Mucosa of stomach (tissue), 1 donor: ENCODE measurements at regions not wholly inside any gene's neighbourhood (a gene's known extent, or its start where the extent isn't known, plus 50 kb on each side); places are given as distances from the start of the nearest gene placed in this dataset.

Source experiments
- H3K27me3 ChIP-seq: one replicate; pipeline ENCODE4 v1.7.0; 2013; ENCODE audit warnings: mild to moderate bottlenecking, low read length; ENCODE audit not compliant: control insufficient read depth, insufficient read depth
- H3K36me3 ChIP-seq: one replicate; pipeline ENCODE4 v1.7.0; 2013; ENCODE audit warnings: low read length; ENCODE audit not compliant: control insufficient read depth, insufficient read depth
- H3K4me1 ChIP-seq: one replicate; pipeline ENCODE4 v1.7.0; 2013; ENCODE audit warnings: mild to moderate bottlenecking, low read length; ENCODE audit not compliant: control insufficient read depth, insufficient read depth
- H3K4me3 ChIP-seq: one replicate; pipeline ENCODE4 v1.7.0; 2013; ENCODE audit warnings: low read length
- H3K9ac ChIP-seq: one replicate; pipeline ENCODE4 v1.7.0; 2013; ENCODE audit warnings: mild to moderate bottlenecking, low read length, moderate library complexity
- H3K9me3 ChIP-seq: one replicate; pipeline ENCODE4 v1.7.0; 2013; ENCODE audit warnings: mild to moderate bottlenecking, low read length, moderate library complexity; ENCODE audit not compliant: control insufficient read depth
- donor health status: Pancreatic carcinoma.

DNA sequence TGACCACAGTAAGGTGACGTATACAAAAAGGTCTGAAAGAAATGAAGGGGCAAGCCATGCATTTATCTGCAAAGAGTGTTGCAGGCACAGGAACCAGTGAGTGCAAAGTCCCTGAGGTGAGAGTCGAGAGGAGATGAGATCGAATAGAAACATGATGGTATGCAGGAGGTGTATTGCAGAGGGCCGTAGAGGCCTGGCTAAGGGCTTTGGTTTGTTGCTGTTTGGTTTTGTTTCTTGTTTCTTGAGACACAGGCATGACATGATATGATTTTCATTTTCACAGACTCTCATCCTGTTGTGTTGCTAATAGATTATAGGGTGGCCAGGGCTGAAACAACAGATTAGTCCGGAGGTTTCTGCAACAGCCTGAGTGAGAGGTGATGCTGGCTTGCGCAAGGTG lies 80.4 kb downstream of the HSPH1 start:
- no peaks in the 10 kb centered on the region for H3K36me3 ChIP-seq
- H3K4me3 ChIP-seq = no peak overlapping the region
- no peaks in the 10 kb centered on the region for H3K4me1 ChIP-seq
- H3K27me3 ChIP-seq = no peaks in the 10 kb centered on the region
- no peaks in the 10 kb centered on the region for H3K9me3 ChIP-seq
- no peak overlapping the region for H3K9ac ChIP-seq

DNA sequence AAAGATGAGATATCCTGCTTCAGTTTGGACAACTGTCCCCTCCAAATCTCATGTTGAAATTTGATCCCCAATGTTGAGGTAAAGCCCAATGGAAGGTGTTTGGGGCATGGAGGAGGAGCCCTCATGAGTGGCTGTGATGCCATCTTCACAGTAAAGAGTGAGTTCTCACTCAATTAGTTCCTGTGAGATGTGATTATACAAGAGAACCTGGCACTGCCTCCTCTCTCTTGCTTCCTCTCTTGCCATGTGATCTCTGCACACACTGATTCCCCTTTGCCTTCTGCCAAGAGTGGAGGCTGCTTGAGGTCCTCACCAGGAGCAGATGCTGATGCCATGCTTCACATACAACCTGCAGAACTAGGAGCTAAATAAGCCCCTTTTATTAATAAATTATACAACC lies 86.9 kb downstream of the HSPH1 start:
- Histone ChIP-seq H3K9ac (no peak overlapping the region), H3K36me3 (no peaks in the 10 kb centered on the region), H3K9me3 (no peaks in the 10 kb centered on the region), H3K4me1 (no peaks in the 10 kb centered on the region), H3K4me3 (no peak overlapping the region), H3K27me3 (no peaks in the 10 kb centered on the region)

DNA sequence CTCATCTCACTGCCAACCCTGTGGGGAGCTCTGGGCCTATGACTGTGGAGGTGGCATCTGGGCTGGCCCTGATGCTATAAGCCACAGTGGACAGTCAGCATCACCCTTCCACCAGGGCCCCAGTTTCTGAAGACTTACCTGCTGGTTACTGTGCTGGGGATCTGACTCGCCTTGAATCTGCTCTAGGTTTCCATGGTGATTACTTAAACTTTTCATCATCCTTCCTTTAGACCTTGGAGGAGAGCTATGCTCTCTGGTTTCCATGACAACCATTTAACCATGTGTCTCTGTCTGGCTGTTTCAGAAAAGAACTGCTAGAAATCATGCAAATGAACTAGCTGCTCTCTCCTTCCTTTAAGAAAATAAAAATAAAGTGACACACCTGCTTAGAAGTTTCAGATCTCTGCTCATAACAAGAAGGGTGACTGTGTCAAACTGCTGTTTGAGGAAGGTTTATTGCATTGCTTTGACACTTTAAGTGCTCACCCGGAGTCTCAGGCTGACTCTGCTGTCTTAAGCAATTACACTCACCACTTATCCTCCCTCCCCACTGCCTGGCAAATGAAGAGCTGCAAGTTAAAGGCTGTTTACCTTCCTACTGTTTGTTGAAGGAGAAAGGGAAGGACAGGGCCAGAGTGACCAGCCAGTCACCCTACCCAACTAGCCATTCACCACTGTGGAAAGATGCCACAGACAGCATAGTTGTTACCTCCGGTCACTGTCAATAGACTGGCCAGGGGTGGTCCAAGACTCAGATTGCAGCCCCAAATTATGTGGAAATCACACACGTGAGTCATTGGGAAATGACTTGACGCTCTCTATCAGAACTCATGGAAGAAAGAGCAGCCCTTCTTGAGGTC lies 87.6 kb downstream of the HSPH1 start:
- no peaks in the 10 kb centered on the region for H3K9me3 ChIP-seq
- no peak overlapping the region for H3K4me3 ChIP-seq
- no peaks in the 10 kb centered on the region for H3K36me3 ChIP-seq
- no peak overlapping the region for H3K9ac ChIP-seq
- no peaks in the 10 kb centered on the region for H3K27me3 ChIP-seq
- H3K4me1 ChIP-seq = no peaks in the 10 kb centered on the region

DNA sequence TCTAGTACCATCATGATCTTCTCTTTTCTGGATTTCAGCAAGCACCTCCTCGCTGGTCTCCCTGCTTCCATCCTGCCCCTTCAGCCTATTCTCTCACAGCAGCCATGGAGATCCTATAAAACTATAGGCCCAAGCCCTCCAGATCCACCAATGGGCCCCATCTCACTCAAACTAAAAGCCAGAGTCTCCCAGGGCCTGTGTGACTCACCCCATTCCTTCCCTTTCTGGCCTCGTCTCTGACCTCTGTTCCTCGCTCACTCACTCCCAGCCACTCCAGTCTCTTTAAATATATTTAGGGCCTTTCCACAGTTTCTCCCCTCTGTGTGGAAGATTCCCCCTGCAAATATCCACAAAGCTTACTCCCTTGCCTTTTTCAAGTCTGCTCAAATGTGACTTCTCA lies 89.7 kb downstream of the HSPH1 start:
- H3K4me1 ChIP-seq = no peaks in the 10 kb centered on the region
- H3K36me3 ChIP-seq = no peaks in the 10 kb centered on the region
- H3K9ac ChIP-seq = no peak overlapping the region
- H3K9me3 ChIP-seq = no peaks in the 10 kb centered on the region
- no peaks in the 10 kb centered on the region for H3K27me3 ChIP-seq
- H3K4me3 ChIP-seq = no peak overlapping the region

DNA sequence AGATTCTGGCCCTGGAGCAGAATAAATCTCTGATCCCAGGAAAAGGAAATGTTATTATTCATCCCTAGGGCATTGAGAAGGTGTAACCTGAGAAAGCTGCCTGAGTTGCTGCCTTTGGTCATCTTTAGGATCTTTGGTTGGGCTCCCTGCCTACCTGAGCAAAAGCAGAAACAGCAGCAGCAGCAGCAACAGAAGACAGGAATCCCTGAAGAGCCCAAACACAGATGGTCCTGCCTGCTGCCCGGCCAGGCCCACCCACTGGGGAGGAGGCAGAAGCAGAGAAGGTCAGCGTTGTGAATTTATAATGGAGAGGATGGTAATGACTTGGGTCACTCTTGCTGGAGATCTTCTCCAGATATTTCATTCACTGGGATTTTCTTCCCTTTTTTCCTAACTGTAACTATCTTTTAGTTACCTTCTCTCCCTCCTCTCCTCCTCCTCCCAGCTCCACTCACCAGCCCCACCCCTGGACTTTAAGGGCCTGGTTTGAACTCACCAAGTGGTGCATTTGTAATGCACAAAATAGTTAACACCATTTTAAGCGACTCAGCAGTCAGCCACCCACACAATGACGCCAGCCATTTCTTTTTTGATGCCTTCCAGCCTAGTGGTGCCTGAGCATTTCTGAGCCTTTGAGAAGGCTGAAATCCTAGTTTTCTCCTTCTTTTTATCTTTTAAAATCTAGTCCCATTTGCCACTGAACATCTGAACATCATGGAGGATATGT lies 91.7 kb downstream of the HSPH1 start:
- Histone ChIP-seq H3K4me3 (no peak overlapping the region), H3K9ac (no peak overlapping the region), H3K36me3 (no peaks in the 10 kb centered on the region), H3K27me3 (no peaks in the 10 kb centered on the region), H3K4me1 (no peaks in the 10 kb centered on the region), H3K9me3 (no peaks in the 10 kb centered on the region)

DNA sequence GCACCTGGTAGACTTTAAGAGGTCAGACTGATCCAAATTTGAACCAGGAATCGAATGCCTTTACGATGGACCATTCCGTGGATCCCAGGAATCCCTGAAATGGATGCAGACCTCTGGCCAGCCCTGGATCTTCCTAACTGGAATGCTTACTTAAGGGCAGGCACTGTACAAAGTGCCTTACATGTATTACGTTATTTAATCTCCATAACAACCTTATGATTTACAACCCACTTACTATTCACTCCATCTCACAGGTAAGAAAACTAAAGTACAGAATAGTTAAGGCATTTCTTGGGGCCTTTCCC lies 93.6 kb downstream of the HSPH1 start:
- no peaks in the 10 kb centered on the region for H3K36me3 ChIP-seq
- H3K9me3 ChIP-seq = no peaks in the 10 kb centered on the region
- H3K4me1 ChIP-seq = no peaks in the 10 kb centered on the region
- no peak overlapping the region for H3K9ac ChIP-seq
- H3K27me3 ChIP-seq = no peaks in the 10 kb centered on the region
- no peak overlapping the region for H3K4me3 ChIP-seq

DNA sequence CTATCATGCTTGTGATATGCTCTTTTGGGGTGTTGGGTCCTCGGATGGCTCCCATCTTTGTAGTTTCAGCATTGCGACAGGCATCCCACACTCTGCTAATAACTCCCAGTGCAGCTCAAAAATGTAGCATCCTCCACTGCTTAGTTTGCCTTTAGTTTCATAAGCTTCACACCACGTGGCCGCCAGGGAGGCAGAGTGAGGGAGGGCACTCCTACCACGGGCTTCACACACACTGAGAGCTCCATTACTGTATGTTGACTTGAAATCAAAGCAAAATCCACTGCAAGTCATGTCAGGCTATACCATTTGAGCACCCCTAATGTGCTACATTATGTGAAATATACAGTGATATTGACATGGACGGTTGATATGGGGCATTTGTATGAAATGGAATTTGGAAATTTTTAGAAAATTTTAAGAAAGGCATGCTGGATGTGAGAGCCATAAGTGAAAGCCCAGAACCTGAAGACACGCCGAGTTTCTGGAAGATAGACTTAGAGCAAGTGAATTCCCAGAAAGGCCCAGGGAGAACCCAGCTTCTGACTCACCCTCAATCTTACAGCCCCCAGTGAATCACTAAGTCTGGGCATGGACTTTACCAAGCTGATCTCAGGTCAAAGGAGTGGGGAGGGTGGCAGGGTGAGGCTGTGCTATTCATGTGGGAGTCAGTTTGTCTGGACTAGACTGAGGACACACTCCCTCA lies 94.1 kb downstream of the HSPH1 start:
- Histone ChIP-seq H3K4me3 (no peak overlapping the region), H3K27me3 (no peaks in the 10 kb centered on the region), H3K9me3 (no peaks in the 10 kb centered on the region), H3K36me3 (no peaks in the 10 kb centered on the region), H3K9ac (no peak overlapping the region), H3K4me1 (no peaks in the 10 kb centered on the region)

DNA sequence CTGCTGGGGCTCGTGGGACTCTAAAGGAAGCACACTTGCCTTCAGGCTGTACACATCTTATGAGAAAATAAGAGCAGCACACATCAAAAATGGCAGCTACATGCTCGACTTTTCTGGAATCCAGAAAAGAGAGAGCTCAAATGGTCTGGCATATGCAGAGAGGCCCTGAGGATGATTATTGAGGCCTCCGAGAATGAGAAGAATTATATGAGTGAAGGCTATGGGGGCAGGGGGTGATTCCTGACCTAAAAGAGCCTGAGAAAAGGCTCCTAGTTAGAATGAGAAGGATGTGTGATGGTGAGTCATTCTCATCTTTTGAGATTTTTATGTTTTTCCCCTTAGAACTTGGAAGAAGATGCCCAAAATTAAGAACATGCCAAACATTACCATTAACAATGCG lies 97.1 kb downstream of the HSPH1 start:
- Histone ChIP-seq H3K4me1 (no peaks in the 10 kb centered on the region), H3K4me3 (no peak overlapping the region), H3K9ac (no peak overlapping the region), H3K27me3 (no peaks in the 10 kb centered on the region), H3K36me3 (no peaks in the 10 kb centered on the region), H3K9me3 (no peaks in the 10 kb centered on the region)

DNA sequence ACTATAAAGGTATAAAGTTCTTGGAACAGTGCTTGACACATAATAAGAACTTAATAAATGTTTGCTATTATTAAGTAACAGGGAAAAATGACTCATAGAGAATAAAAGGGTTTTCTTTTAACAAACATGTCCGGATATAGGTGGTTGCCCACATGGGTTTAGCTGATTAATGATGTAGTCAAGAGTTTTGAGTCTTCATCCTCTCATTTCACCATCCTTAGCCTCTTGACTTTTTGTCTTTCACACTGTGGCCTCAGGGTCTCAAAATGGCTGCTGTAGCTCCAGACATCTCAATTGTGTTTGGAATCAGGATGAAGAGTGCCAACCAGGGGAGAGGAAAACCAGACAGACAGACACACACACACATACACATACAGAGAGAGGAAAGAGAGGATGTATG lies 97.9 kb downstream of the HSPH1 start:
- no peak overlapping the region for H3K4me3 ChIP-seq
- no peaks in the 10 kb centered on the region for H3K4me1 ChIP-seq
- H3K36me3 ChIP-seq = no peaks in the 10 kb centered on the region
- no peaks in the 10 kb centered on the region for H3K27me3 ChIP-seq
- no peaks in the 10 kb centered on the region for H3K9me3 ChIP-seq
- no peak overlapping the region for H3K9ac ChIP-seq

DNA sequence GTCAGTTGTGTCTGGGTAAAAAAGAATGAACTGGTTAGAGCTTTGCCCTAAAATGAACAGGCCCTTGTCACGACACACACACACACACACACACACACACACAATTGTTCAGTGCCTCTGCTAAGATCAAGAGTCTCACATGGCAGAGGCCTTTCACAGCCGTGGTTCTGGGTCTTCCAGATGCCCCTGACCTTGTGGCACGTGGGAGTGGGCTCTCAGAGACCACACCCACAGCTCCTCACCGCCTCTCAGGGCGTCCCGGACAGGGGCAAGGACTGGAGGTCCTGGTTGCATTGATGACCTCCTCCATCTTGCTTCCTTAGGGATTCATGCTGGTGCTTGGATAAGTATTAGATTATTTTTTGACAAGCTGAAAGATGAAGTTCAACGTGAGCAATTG lies 101.0 kb downstream of the HSPH1 start:
- Histone ChIP-seq H3K4me1 (no peaks in the 10 kb centered on the region), H3K27me3 (no peaks in the 10 kb centered on the region), H3K36me3 (no peaks in the 10 kb centered on the region), H3K4me3 (no peak overlapping the region), H3K9me3 (no peaks in the 10 kb centered on the region), H3K9ac (no peak overlapping the region)

DNA sequence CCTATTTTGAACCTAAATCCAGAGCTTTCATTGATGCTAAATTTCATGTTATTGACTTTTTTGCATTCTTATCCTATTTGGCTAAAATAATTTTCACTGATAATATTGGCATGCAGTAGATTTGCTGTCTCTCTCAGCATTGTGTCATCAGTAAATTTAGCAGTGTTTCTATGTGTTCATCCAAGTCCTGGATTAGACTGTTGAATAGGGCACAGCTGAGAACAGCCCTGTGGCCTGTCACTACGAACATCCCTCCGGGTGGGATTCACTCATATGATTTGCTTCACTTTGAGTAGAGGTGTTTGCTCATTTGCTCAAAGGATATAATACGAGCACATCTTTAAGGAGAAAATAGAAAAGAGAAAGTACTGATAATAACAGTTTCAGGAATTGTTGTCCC lies 101.5 kb downstream of the HSPH1 start:
- Histone ChIP-seq H3K9me3 (no peaks in the 10 kb centered on the region), H3K4me1 (no peaks in the 10 kb centered on the region), H3K36me3 (no peaks in the 10 kb centered on the region), H3K4me3 (no peak overlapping the region), H3K27me3 (no peaks in the 10 kb centered on the region), H3K9ac (no peak overlapping the region)

DNA sequence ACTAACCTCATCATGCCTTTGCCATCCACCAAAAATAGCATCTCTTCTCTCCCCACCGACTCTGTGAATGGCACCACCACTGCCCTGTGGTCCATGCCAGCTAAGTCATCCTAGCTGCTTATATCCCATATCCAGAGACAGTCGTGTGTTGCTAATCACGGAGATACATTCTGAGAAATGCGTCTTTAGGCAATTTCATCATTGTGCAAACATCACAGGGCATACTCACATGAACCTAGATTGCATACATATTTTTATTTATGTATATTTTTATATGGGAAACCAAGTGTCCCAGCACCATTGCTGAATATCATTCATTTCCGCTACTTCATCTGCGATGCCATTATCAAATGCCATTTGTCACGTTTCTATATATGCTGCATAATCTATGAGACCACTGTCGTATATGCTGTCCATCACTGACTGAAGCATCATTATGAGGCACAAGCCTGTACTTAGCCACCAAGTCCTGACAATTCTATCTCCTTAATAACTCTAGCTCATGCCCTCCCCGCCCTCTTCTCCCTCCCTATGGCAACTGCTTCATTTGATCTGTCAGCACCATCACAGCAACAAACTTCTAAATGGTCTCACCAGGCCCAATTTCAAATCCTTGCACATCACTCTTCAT lies 104.2 kb downstream of the HSPH1 start:
- no peaks in the 10 kb centered on the region for H3K4me1 ChIP-seq
- H3K27me3 ChIP-seq = no peaks in the 10 kb centered on the region
- H3K9ac ChIP-seq = no peak overlapping the region
- H3K9me3 ChIP-seq = no peaks in the 10 kb centered on the region
- H3K36me3 ChIP-seq = no peaks in the 10 kb centered on the region
- H3K4me3 ChIP-seq = no peak overlapping the region
